ENCODE measurements at regions not wholly inside any gene's neighbourhood (a gene's known extent, or its start where the extent isn't known, plus 50 kb on each side); places are given as distances from the start of the nearest gene placed in this dataset.

DNA sequence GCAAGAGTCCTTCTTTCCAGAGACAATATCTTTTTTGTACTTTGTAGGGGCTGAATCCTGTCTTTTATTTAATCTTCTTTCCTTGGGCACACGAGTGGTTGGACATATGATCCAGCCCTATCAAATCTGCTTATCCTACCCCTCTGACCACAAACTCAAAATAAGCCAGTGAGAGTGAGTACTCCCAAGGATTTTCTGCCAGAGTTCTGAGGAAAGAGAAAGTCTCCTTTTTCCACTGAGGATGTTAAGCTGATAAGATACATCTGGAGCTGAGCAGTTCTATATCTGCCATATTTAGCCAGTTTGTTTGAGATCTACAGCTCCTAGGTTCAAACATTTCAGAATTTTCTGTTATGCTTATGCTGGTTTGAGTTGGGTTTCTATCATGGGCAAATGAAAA is 134.8 kb upstream of the NWD2 start:
- Histone ChIP-seq H3K4me2 (ENCODE audit: insufficient read depth, low read length) (no peak overlapping the region), H3K4me3 (ENCODE audit: low read depth in 1 of 2, low read length in 2 of 2) (no peak overlapping the region), H3K27me3 (ENCODE audit: insufficient read depth, low read length, poor library complexity) (no peaks in the 10 kb centered on the region), H2AFZ (ENCODE audit: low read depth, low read length) (no peak overlapping the region), H3K79me2 (ENCODE audit: insufficient read depth, low read length) (no peaks in the 10 kb centered on the region), H3K9ac (ENCODE audit: low read depth, low read length) (no peak overlapping the region), H3K4me1 (ENCODE audit: insufficient read depth, low read length) (no peaks in the 10 kb centered on the region), H3K9me3 (ENCODE audit: insufficient read depth, low read length, severe bottlenecking) (no peaks in the 10 kb centered on the region), H3K36me3 (ENCODE audit: insufficient read depth, low read length) (no peaks in the 10 kb centered on the region), H3K27ac (ENCODE audit: low read length) (no peak overlapping the region), H4K20me1 (ENCODE audit: insufficient read depth, low read length) (no peaks in the 10 kb centered on the region)
- TF ChIP-seq EZH2 (IDR thresholded peaks at IDR 0.05; ENCODE audit: borderline replicate concordance, low read depth, low read length, severe bottlenecking) (no peak), CTCF (IDR thresholded peaks at IDR 0.05; ENCODE audit: borderline replicate concordance, extremely low read depth, low read length, poor library complexity, severe bottlenecking) (no peak)
- no peak for DNase-seq
- ATAC-seq (ENCODE audit: insufficient read depth, low read depth) = no peak

DNA sequence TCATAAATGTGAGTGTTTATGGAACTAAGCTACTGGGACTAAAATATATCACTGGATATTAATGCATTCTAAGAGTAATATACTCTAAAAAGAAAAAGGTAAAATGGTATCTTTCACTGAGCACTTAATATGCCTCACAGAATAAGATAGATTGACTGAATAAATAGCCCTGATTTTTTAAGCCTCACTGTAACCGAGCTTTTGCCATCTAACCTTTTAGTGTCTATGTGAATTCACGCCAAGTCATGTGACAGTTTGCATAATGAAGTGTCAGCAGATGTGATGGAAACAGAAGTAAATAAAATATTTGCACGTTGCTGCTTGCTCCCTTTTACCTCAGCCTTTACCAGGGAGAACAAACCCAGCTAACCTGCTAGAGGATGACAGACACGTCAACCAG is 119.7 kb upstream of the NWD2 start:
- Histone ChIP-seq H3K4me1 (ENCODE audit: insufficient read depth, low read length) (no peaks in the 10 kb centered on the region), H3K27ac (ENCODE audit: low read length) (no peak overlapping the region), H3K4me2 (ENCODE audit: insufficient read depth, low read length) (no peak overlapping the region), H2AFZ (ENCODE audit: low read depth, low read length) (no peak overlapping the region), H3K27me3 (ENCODE audit: insufficient read depth, low read length, poor library complexity) (no peaks in the 10 kb centered on the region), H3K9ac (ENCODE audit: low read depth, low read length) (no peak overlapping the region), H4K20me1 (ENCODE audit: insufficient read depth, low read length) (no peaks in the 10 kb centered on the region), H3K4me3 (ENCODE audit: low read depth in 1 of 2, low read length in 2 of 2) (no peak overlapping the region), H3K9me3 (ENCODE audit: insufficient read depth, low read length, severe bottlenecking) (no peaks in the 10 kb centered on the region), H3K36me3 (ENCODE audit: insufficient read depth, low read length) (no peaks in the 10 kb centered on the region), H3K79me2 (ENCODE audit: insufficient read depth, low read length) (no peaks in the 10 kb centered on the region)
- ATAC-seq (ENCODE audit: insufficient read depth, low read depth) = no peak
- TF ChIP-seq CTCF (IDR thresholded peaks at IDR 0.05; ENCODE audit: borderline replicate concordance, extremely low read depth, low read length, poor library complexity, severe bottlenecking) = no peak
- TF ChIP-seq EZH2 (IDR thresholded peaks at IDR 0.05; ENCODE audit: borderline replicate concordance, low read depth, low read length, severe bottlenecking) = no peak
- no peak for DNase-seq

GRCh38 chr4:37126051-37126450 is 118.5 kb upstream of the NWD2 start:
- no peak overlapping the region for H3K9ac ChIP-seq (ENCODE audit: low read depth, low read length)
- no peak overlapping the region for H3K4me3 ChIP-seq (ENCODE audit: low read depth in 1 of 2, low read length in 2 of 2)
- H4K20me1 ChIP-seq (ENCODE audit: insufficient read depth, low read length) = no peaks in the 10 kb centered on the region
- DNase-seq (no peak), ATAC-seq (ENCODE audit: insufficient read depth, low read depth) (no peak)
- no peaks in the 10 kb centered on the region for H3K4me1 ChIP-seq (ENCODE audit: insufficient read depth, low read length)
- H3K27me3 ChIP-seq (ENCODE audit: insufficient read depth, low read length, poor library complexity) = no peaks in the 10 kb centered on the region
- H3K4me2 ChIP-seq (ENCODE audit: insufficient read depth, low read length) = no peak overlapping the region
- no peak for TF ChIP-seq CTCF (IDR thresholded peaks at IDR 0.05; ENCODE audit: borderline replicate concordance, extremely low read depth, low read length, poor library complexity, severe bottlenecking)
- TF ChIP-seq EZH2 (IDR thresholded peaks at IDR 0.05; ENCODE audit: borderline replicate concordance, low read depth, low read length, severe bottlenecking) = no peak
- H3K9me3 ChIP-seq (ENCODE audit: insufficient read depth, low read length, severe bottlenecking) = no peaks in the 10 kb centered on the region
- no peak overlapping the region for H3K27ac ChIP-seq (ENCODE audit: low read length)
- H3K36me3 ChIP-seq (ENCODE audit: insufficient read depth, low read length) = no peaks in the 10 kb centered on the region
- no peaks in the 10 kb centered on the region for H3K79me2 ChIP-seq (ENCODE audit: insufficient read depth, low read length)
- no peak overlapping the region for H2AFZ ChIP-seq (ENCODE audit: low read depth, low read length)

DNA sequence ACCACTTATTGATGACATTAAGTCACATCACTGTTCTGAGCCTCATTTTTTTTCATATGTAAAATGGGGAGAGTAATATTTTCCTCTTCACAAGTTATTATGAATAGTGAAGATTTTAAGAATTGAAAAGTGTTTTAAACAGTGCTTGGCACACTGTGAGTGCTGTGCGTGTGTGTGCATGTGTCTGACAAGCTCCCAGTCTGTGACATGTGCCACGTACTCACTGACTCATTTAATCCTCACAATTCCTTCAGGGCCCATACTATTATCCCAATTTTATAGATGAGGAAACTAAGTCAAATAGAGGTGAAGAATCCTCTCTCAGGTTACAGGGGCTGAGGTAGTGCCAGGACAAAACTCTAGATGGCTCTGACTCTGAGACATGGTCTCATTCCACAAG is 114.1 kb upstream of the NWD2 start:
- Histone ChIP-seq H3K36me3 (ENCODE audit: insufficient read depth, low read length) (no peaks in the 10 kb centered on the region), H3K9me3 (ENCODE audit: insufficient read depth, low read length, severe bottlenecking) (no peaks in the 10 kb centered on the region), H2AFZ (ENCODE audit: low read depth, low read length) (no peak overlapping the region), H3K79me2 (ENCODE audit: insufficient read depth, low read length) (no peaks in the 10 kb centered on the region), H4K20me1 (ENCODE audit: insufficient read depth, low read length) (no peaks in the 10 kb centered on the region), H3K4me1 (ENCODE audit: insufficient read depth, low read length) (no peaks in the 10 kb centered on the region), H3K4me2 (ENCODE audit: insufficient read depth, low read length) (no peak overlapping the region), H3K27me3 (ENCODE audit: insufficient read depth, low read length, poor library complexity) (no peaks in the 10 kb centered on the region), H3K27ac (ENCODE audit: low read length) (no peak overlapping the region), H3K4me3 (ENCODE audit: low read depth in 1 of 2, low read length in 2 of 2) (no peak overlapping the region), H3K9ac (ENCODE audit: low read depth, low read length) (no peak overlapping the region)
- no peak for ATAC-seq (ENCODE audit: insufficient read depth, low read depth)
- no peak for TF ChIP-seq EZH2 (IDR thresholded peaks at IDR 0.05; ENCODE audit: borderline replicate concordance, low read depth, low read length, severe bottlenecking)
- DNase-seq = no peak
